GM23338 (cell line): ENCODE measurements at regions not wholly inside any gene's neighbourhood (a gene's known extent, or its start where the extent isn't known, plus 50 kb on each side); places are given as distances from the start of the nearest gene placed in this dataset.

Experiments used
- ATAC-seq: fragments of 200-7000 bp; cut with Tn5 transposase; 3 replicates; pipeline ENCODE4 v1.9.1; 2020
- DNase-seq: peaks from one replicate; pipeline ENCODE4 v3.0.0-alpha.2; 2015; ENCODE audit warnings: low spot score
- H2AFZ ChIP-seq: fragments of 200-600 bp; sonication (generic); 2 replicates; pipeline ENCODE4 v1.8.0; 2016; ENCODE audit warnings: antibody characterized with exemption, mild to moderate bottlenecking, moderate library complexity
- H3F3A ChIP-seq: fragments of 200-600 bp; sonication (generic); replicated peaks from 2 replicates; pipeline ENCODE4 v1.8.0; 2017; ENCODE audit warnings: antibody characterized with exemption, mixed run types, low read depth
- H3K27ac ChIP-seq: fragments of 200-600 bp; sonication (generic); 2 replicates; pipeline ENCODE4 v1.6.1; 2016; ENCODE audit warnings: low read depth
- H3K27me3 ChIP-seq: fragments of 200-600 bp; sonication (generic); 2 replicates; pipeline ENCODE4 v1.8.0; 2016; ENCODE audit warnings: mild to moderate bottlenecking, mixed run types, moderate library complexity; ENCODE audit not compliant: insufficient read depth
- H3K36me3 ChIP-seq: fragments of 200-600 bp; sonication (generic); 2 replicates; pipeline ENCODE4 v1.8.0; 2016; ENCODE audit warnings: mild to moderate bottlenecking; ENCODE audit not compliant: insufficient read depth
- H3K4me1 ChIP-seq: fragments of 200-600 bp; sonication (generic); 2 replicates; pipeline ENCODE4 v1.8.0; 2016; ENCODE audit warnings: mild to moderate bottlenecking, moderate library complexity; ENCODE audit not compliant: insufficient read depth
- H3K4me2 ChIP-seq: fragments of 200-600 bp; sonication (generic); 2 replicates; pipeline ENCODE4 v1.7.1; 2017; ENCODE audit warnings: mixed run types
- H3K4me3 ChIP-seq: fragments of 200-600 bp; sonication (generic); 2 replicates; pipeline ENCODE4 v1.6.1; 2016; ENCODE audit warnings: mixed run types
- H3K79me2 ChIP-seq: fragments of 200-600 bp; sonication (generic); replicated peaks from 2 replicates; pipeline ENCODE4 v1.8.0; 2017; ENCODE audit warnings: mild to moderate bottlenecking; ENCODE audit not compliant: insufficient read depth
- H3K9me2 ChIP-seq: fragments of 200-600 bp; sonication (generic); 2 replicates; pipeline ENCODE4 v1.8.0; 2017; ENCODE audit not compliant: insufficient read depth
- H4K20me1 ChIP-seq: fragments of 200-600 bp; sonication (generic); replicated peaks from 2 replicates; pipeline ENCODE4 v1.8.0; 2017; ENCODE audit warnings: mild to moderate bottlenecking; ENCODE audit not compliant: insufficient read depth
- H3K27ac Mint-ChIP-seq: 2 replicates; pipeline ENCODE4 v1.8.0; 2020; ENCODE audit warnings: inconsistent platforms, mild to moderate bottlenecking, moderate library complexity, mixed read lengths
- H3K27me3 Mint-ChIP-seq: 3 replicates; pipeline ENCODE4 v1.8.0; 2022; ENCODE audit warnings: low read depth, mild to moderate bottlenecking, moderate library complexity, mixed read lengths, inconsistent platforms; ENCODE audit not compliant: insufficient read depth, poor library complexity
- H3K36me3 Mint-ChIP-seq: 3 replicates; pipeline ENCODE4 v1.8.0; 2021; ENCODE audit warnings: low read depth, mild to moderate bottlenecking, inconsistent platforms, moderate library complexity, mixed read lengths
- H3K4me1 Mint-ChIP-seq: 3 replicates; pipeline ENCODE4 v1.8.0; 2020; ENCODE audit warnings: mild to moderate bottlenecking, inconsistent platforms, mixed read lengths
- H3K4me3 Mint-ChIP-seq: 3 replicates; pipeline ENCODE4 v1.8.0; 2021; ENCODE audit warnings: moderate library complexity, mild to moderate bottlenecking, inconsistent platforms, mixed read lengths
- H3K9me3 Mint-ChIP-seq: 3 replicates; pipeline ENCODE4 v1.8.0; 2020; ENCODE audit warnings: moderate library complexity, mild to moderate bottlenecking, inconsistent platforms, mixed read lengths
- CREB1 ChIP-seq: fragments of 250-450 bp; sonication (Bioruptor Pico); IDR thresholded peaks from 2 replicates; pipeline ENCODE4 v1.5.0; 2020; ENCODE audit warnings: low read depth, mild to moderate bottlenecking, moderate library complexity
- EZH2phosphoT487 ChIP-seq: fragments of 200-600 bp; sonication (generic); IDR thresholded peaks from one replicate; pipeline ENCODE4 v1.8.1; 2018; ENCODE audit warnings: antibody characterized with exemption; ENCODE audit not compliant: unreplicated experiment
- JUNB ChIP-seq: IDR thresholded peaks from one replicate; pipeline ENCODE4 v1.6.1; 2016; ENCODE audit warnings: antibody characterized with exemption; ENCODE audit not compliant: unreplicated experiment
- NANOG ChIP-seq: IDR thresholded peaks from 2 replicates; pipeline ENCODE4 v1.6.1; 2016; ENCODE audit warnings: antibody characterized with exemption, borderline replicate concordance
- STAT1 ChIP-seq: IDR thresholded peaks from one replicate; pipeline ENCODE4 v1.6.1; 2016; ENCODE audit warnings: antibody characterized with exemption; ENCODE audit not compliant: unreplicated experiment
- ZNF114 ChIP-seq: fragments of 250-450 bp; sonication (Bioruptor Pico); IDR thresholded peaks from 2 replicates; pipeline ENCODE4 v1.5.0; 2020; ENCODE audit warnings: mild to moderate bottlenecking, moderate library complexity
- TF ChIP-seq, protein P1 (sequence below): IDR thresholded peaks from one replicate; pipeline ENCODE4 v1.6.1; 2018; ENCODE audit warnings: antibody characterized with exemption; ENCODE audit not compliant: unreplicated experiment
- TF ChIP-seq, protein P2 (sequence below): IDR thresholded peaks from 2 replicates; pipeline ENCODE4 v1.6.1; 2016; ENCODE audit warnings: antibody characterized with exemption
- TF ChIP-seq, protein P3 (sequence below): fragments of 250-450 bp; sonication (Bioruptor Pico); IDR thresholded peaks from 2 replicates; pipeline ENCODE4 v1.5.0; 2020; ENCODE audit warnings: mild to moderate bottlenecking, moderate library complexity

GRCh38 chr1:56411021-56411420, 168.3 kb downstream of the PLPP3 start (continued):
- TF ChIP-seq, protein P1, sequence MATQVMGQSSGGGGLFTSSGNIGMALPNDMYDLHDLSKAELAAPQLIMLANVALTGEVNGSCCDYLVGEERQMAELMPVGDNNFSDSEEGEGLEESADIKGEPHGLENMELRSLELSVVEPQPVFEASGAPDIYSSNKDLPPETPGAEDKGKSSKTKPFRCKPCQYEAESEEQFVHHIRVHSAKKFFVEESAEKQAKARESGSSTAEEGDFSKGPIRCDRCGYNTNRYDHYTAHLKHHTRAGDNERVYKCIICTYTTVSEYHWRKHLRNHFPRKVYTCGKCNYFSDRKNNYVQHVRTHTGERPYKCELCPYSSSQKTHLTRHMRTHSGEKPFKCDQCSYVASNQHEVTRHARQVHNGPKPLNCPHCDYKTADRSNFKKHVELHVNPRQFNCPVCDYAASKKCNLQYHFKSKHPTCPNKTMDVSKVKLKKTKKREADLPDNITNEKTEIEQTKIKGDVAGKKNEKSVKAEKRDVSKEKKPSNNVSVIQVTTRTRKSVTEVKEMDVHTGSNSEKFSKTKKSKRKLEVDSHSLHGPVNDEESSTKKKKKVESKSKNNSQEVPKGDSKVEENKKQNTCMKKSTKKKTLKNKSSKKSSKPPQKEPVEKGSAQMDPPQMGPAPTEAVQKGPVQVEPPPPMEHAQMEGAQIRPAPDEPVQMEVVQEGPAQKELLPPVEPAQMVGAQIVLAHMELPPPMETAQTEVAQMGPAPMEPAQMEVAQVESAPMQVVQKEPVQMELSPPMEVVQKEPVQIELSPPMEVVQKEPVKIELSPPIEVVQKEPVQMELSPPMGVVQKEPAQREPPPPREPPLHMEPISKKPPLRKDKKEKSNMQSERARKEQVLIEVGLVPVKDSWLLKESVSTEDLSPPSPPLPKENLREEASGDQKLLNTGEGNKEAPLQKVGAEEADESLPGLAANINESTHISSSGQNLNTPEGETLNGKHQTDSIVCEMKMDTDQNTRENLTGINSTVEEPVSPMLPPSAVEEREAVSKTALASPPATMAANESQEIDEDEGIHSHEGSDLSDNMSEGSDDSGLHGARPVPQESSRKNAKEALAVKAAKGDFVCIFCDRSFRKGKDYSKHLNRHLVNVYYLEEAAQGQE = no peak
- TF ChIP-seq NANOG = no peak
- no peak for TF ChIP-seq STAT1
- TF ChIP-seq JUNB = no peak

DNA sequence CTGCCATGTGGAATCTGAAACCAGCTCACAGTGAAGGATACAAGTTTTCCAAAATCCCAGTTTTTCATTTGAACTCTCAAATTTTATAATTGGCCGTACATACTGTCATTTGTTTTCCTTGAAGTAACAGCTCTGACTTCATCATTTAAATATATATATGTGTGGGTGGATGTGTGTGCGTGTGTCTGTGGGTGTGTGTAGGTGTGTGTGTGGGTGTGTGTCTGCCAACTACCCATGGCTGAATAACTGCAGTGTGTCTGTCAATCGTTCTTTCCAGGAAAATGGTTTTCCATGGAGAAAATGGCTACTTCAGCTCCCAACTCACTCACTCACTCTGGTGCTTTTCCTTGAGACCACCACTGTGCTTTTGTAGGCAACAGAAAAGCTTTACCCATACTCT, 169.0 kb downstream of the PLPP3 start:
- ATAC-seq (no peak), DNase-seq (no peak)
- Histone ChIP-seq H3K27ac (no peak overlapping the region), H3K27me3 (no peaks in the 10 kb centered on the region), H2AFZ (no peak overlapping the region), H3K36me3 (no peaks in the 10 kb centered on the region), H3K4me3 (no peak overlapping the region), H3K79me2 (no peaks in the 10 kb centered on the region), H3F3A (no peaks in the 10 kb centered on the region), H3K4me1 (peaks cover 5% of the 10 kb centered on the region; the same call in 1 of the 2 replicates), H4K20me1 (no peaks in the 10 kb centered on the region), H3K4me2 (no peak overlapping the region), H3K9me2 (0 out of 2 replicates have a peak, but pooled peaks cover 9% of the 10 kb centered on the region)
- Mint-ChIP-seq H3K36me3 (peaks cover 3% of the 10 kb centered on the region; the same call in 2 of the 3 replicates), H3K27ac (no peak overlapping the region), H3K9me3 (0 out of 3 replicates have a peak, but pooled peaks cover 2% of the 10 kb centered on the region), H3K4me1 (peaks cover 20% of the 10 kb centered on the region), H3K27me3 (peaks cover 4% of the 10 kb centered on the region), H3K4me3 (no peak overlapping the region)
- TF ChIP-seq, protein P2, sequence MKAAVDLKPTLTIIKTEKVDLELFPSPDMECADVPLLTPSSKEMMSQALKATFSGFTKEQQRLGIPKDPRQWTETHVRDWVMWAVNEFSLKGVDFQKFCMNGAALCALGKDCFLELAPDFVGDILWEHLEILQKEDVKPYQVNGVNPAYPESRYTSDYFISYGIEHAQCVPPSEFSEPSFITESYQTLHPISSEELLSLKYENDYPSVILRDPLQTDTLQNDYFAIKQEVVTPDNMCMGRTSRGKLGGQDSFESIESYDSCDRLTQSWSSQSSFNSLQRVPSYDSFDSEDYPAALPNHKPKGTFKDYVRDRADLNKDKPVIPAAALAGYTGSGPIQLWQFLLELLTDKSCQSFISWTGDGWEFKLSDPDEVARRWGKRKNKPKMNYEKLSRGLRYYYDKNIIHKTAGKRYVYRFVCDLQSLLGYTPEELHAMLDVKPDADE = no peak
- TF ChIP-seq, protein P3, sequence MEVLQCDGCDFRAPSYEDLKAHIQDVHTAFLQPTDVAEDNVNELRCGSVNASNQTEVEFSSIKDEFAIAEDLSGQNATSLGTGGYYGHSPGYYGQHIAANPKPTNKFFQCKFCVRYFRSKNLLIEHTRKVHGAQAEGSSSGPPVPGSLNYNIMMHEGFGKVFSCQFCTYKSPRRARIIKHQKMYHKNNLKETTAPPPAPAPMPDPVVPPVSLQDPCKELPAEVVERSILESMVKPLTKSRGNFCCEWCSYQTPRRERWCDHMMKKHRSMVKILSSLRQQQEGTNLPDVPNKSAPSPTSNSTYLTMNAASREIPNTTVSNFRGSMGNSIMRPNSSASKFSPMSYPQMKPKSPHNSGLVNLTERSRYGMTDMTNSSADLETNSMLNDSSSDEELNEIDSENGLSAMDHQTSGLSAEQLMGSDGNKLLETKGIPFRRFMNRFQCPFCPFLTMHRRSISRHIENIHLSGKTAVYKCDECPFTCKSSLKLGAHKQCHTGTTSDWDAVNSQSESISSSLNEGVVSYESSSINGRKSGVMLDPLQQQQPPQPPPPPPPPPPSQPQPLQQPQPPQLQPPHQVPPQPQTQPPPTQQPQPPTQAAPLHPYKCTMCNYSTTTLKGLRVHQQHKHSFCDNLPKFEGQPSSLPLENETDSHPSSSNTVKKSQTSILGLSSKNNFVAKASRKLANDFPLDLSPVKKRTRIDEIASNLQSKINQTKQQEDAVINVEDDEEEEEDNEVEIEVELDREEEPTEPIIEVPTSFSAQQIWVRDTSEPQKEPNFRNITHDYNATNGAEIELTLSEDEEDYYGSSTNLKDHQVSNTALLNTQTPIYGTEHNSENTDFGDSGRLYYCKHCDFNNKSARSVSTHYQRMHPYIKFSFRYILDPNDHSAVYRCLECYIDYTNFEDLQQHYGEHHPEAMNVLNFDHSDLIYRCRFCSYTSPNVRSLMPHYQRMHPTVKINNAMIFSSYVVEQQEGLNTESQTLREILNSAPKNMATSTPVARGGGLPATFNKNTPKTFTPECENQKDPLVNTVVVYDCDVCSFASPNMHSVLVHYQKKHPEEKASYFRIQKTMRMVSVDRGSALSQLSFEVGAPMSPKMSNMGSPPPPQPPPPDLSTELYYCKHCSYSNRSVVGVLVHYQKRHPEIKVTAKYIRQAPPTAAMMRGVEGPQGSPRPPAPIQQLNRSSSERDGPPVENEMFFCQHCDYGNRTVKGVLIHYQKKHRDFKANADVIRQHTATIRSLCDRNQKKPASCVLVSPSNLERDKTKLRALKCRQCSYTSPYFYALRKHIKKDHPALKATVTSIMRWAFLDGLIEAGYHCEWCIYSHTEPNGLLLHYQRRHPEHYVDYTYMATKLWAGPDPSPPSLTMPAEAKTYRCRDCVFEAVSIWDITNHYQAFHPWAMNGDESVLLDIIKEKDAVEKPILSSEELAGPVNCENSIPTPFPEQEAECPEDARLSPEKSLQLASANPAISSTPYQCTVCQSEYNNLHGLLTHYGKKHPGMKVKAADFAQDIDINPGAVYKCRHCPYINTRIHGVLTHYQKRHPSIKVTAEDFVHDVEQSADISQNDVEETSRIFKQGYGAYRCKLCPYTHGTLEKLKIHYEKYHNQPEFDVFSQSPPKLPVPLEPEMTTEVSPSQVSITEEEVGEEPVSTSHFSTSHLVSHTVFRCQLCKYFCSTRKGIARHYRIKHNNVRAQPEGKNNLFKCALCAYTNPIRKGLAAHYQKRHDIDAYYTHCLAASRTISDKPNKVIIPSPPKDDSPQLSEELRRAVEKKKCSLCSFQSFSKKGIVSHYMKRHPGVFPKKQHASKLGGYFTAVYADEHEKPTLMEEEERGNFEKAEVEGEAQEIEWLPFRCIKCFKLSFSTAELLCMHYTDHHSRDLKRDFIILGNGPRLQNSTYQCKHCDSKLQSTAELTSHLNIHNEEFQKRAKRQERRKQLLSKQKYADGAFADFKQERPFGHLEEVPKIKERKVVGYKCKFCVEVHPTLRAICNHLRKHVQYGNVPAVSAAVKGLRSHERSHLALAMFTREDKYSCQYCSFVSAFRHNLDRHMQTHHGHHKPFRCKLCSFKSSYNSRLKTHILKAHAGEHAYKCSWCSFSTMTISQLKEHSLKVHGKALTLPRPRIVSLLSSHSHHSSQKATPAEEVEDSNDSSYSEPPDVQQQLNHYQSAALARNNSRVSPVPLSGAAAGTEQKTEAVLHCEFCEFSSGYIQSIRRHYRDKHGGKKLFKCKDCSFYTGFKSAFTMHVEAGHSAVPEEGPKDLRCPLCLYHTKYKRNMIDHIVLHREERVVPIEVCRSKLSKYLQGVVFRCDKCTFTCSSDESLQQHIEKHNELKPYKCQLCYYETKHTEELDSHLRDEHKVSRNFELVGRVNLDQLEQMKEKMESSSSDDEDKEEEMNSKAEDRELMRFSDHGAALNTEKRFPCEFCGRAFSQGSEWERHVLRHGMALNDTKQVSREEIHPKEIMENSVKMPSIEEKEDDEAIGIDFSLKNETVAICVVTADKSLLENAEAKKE (CRISPR knock-in tag) = no peak
- TF ChIP-seq JUNB = no peak
- TF ChIP-seq, protein P1 = no peak
- TF ChIP-seq STAT1 = no peak
- TF ChIP-seq CREB1 (CRISPR knock-in tag) = no peak
- TF ChIP-seq ZNF114 (CRISPR knock-in tag) = no peak
- no peak for TF ChIP-seq EZH2phosphoT487
- TF ChIP-seq NANOG = no peak
